ENCODE measurements at regions not wholly inside any gene's neighbourhood (a gene's known extent, or its start where the extent isn't known, plus 50 kb on each side); places are given as distances from the start of the nearest gene placed in this dataset.

DNA sequence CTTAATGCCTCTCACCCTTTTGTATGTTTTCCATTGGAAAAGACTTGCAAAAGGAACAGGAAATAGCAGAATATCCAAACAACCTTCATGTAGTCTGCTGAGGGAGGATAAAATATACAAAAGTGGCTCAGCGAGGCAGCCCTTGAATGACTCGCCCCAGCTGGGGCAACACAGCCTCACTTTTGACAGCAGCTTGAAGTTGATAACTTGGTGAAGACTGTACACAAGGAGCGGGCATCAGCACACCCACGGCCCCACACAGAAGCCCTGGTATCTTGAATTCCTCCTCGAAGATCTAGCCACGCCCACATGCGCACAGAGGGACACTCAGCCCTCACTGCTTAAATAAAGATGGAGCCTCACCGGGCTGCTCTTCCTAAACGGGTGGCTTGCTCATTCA, 161.0 kb downstream of the IRS1 start:
- Histone ChIP-seq H3K4me1 (ENCODE audit: control insufficient read depth in 1 of 2, insufficient read depth in 2 of 2, low read length in 2 of 2) (no peaks in the 10 kb centered on the region), H3K4me3 (ENCODE audit: low read length in 2 of 2) (no peak overlapping the region), H3K27ac (ENCODE audit: low read depth in 1 of 2, low read length in 2 of 2) (no peak overlapping the region), H3K27me3 (ENCODE audit: control insufficient read depth in 1 of 2, insufficient read depth in 2 of 2, low read length in 1 of 2) (no peaks in the 10 kb centered on the region), H3K36me3 (ENCODE audit: control insufficient read depth in 1 of 2, insufficient read depth in 2 of 2, low read length in 1 of 2) (no peaks in the 10 kb centered on the region), H3K9me3 (ENCODE audit: control insufficient read depth, low read length) (no peaks in the 10 kb centered on the region)
- WGBS, 2 donors = 85 to 87% methylated on average over 9 of the region's 9 CpGs
- DNase-seq (no peak), ATAC-seq (ENCODE audit: low FRiP score) (no peak)
- intact Hi-C loops (cut with DNase I) = no loop called here

DNA sequence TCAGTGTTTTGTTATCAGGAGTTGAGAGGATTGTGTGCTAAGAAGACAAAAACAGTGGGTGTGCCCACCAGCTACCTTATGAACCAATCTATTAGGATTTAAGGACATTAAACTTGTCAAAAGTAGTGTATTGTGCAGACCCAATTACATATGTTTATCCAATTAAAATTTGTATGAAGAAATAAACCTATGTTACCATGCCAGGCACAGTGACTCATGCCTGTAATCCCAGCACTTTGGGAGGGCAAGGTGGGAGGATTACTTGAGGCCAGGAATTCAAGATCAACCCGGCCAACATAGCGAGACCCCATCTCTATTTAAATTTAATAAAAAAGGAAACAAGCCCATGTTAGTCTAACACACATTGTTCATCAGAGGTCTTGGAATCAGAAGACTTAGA, 162.2 kb downstream of the IRS1 start:
- Histone ChIP-seq H3K4me1 (ENCODE audit: control insufficient read depth in 1 of 2, insufficient read depth in 2 of 2, low read length in 2 of 2) (no peaks in the 10 kb centered on the region), H3K9me3 (ENCODE audit: control insufficient read depth, low read length) (no peaks in the 10 kb centered on the region), H3K27ac (ENCODE audit: low read depth in 1 of 2, low read length in 2 of 2) (no peak overlapping the region), H3K27me3 (ENCODE audit: control insufficient read depth in 1 of 2, insufficient read depth in 2 of 2, low read length in 1 of 2) (no peaks in the 10 kb centered on the region), H3K4me3 (ENCODE audit: low read length in 2 of 2) (no peak overlapping the region), H3K36me3 (ENCODE audit: control insufficient read depth in 1 of 2, insufficient read depth in 2 of 2, low read length in 1 of 2) (no peaks in the 10 kb centered on the region)
- WGBS, 2 donors = 91 to 94% methylated on average over 2 of the region's 2 CpGs
- DNase-seq (no peak), ATAC-seq (ENCODE audit: low FRiP score) (no peak)
- intact Hi-C loops (cut with DNase I) = no loop called here

- no peak overlapping the region for H3K27ac ChIP-seq (ENCODE audit: low read depth in 1 of 2, low read length in 2 of 2)
- no peak overlapping the region for H3K4me3 ChIP-seq (ENCODE audit: low read length in 2 of 2)
- H3K27me3 ChIP-seq (ENCODE audit: control insufficient read depth in 1 of 2, insufficient read depth in 2 of 2, low read length in 1 of 2) = no peaks in the 10 kb centered on the region
- no peaks in the 10 kb centered on the region for H3K36me3 ChIP-seq (ENCODE audit: control insufficient read depth in 1 of 2, insufficient read depth in 2 of 2, low read length in 1 of 2)
- ATAC-seq (ENCODE audit: low FRiP score) (no peak), DNase-seq (no peak)
- no peaks in the 10 kb centered on the region for H3K9me3 ChIP-seq (ENCODE audit: control insufficient read depth, low read length)
- 99 to 100% methylated on average over 2 of the region's 2 CpGs for WGBS, 2 donors
- H3K4me1 ChIP-seq (ENCODE audit: control insufficient read depth in 1 of 2, insufficient read depth in 2 of 2, low read length in 2 of 2) = no peaks in the 10 kb centered on the region
- intact Hi-C loops (cut with DNase I) = no loop called here
Observed at GRCh38 chr2:226636586-226636985, 163.0 kb downstream of the IRS1 start.

- Histone ChIP-seq H3K9me3 (ENCODE audit: control insufficient read depth, low read length) (no peaks in the 10 kb centered on the region), H3K36me3 (ENCODE audit: control insufficient read depth in 1 of 2, insufficient read depth in 2 of 2, low read length in 1 of 2) (no peaks in the 10 kb centered on the region), H3K27ac (ENCODE audit: low read depth in 1 of 2, low read length in 2 of 2) (no peak overlapping the region), H3K4me3 (ENCODE audit: low read length in 2 of 2) (no peak overlapping the region), H3K4me1 (ENCODE audit: control insufficient read depth in 1 of 2, insufficient read depth in 2 of 2, low read length in 2 of 2) (no peaks in the 10 kb centered on the region), H3K27me3 (ENCODE audit: control insufficient read depth in 1 of 2, insufficient read depth in 2 of 2, low read length in 1 of 2) (no peaks in the 10 kb centered on the region)
- WGBS, 2 donors = 85 to 87% methylated on average over 4 of the region's 4 CpGs
- no peak for ATAC-seq (ENCODE audit: low FRiP score)
- DNase-seq = no peak
- intact Hi-C loops (cut with DNase I) = no loop called here
Observed at GRCh38 chr2:226634943-226635604, 164.5 kb downstream of the IRS1 start.

- no peak overlapping the region for H3K4me3 ChIP-seq (ENCODE audit: low read length in 2 of 2)
- 14 to 16% methylated on average over 6 of the region's 6 CpGs for WGBS, 2 donors
- H3K4me1 ChIP-seq (ENCODE audit: control insufficient read depth in 1 of 2, insufficient read depth in 2 of 2, low read length in 2 of 2) = no peaks in the 10 kb centered on the region
- ATAC-seq (ENCODE audit: low FRiP score) (no peak), DNase-seq (no peak)
- H3K27me3 ChIP-seq (ENCODE audit: control insufficient read depth in 1 of 2, insufficient read depth in 2 of 2, low read length in 1 of 2) = no peaks in the 10 kb centered on the region
- H3K9me3 ChIP-seq (ENCODE audit: control insufficient read depth, low read length) = no peaks in the 10 kb centered on the region
- H3K27ac ChIP-seq (ENCODE audit: low read depth in 1 of 2, low read length in 2 of 2) = no peak overlapping the region
- intact Hi-C loops (cut with DNase I) = no loop called here
- H3K36me3 ChIP-seq (ENCODE audit: control insufficient read depth in 1 of 2, insufficient read depth in 2 of 2, low read length in 1 of 2) = no peaks in the 10 kb centered on the region
Observed at GRCh38 chr2:226631671-226632070, 167.9 kb downstream of the IRS1 start.

DNA sequence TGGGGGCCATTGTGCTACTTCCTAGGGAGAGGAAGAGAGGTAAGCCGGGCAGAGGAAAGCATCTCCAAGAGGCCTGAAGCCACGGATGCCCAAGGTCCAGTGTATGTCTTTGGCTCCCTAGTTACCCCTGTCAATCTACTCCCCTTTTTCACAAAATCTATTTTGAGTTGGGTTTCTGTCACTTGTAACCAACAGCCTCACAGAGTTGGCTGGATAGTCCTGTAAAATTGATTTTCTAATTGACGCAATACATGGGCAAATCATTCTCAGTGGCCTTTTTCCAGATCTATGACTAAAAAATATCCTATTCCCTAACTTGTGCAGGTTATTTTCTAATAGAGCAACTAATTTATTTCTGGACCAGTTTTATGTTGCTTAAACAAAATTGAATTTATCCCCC, 168.4 kb downstream of the IRS1 start:
- intact Hi-C loops (cut with DNase I) = no loop called here
- no peak for DNase-seq
- Histone ChIP-seq H3K4me3 (ENCODE audit: low read length in 2 of 2) (no peak overlapping the region), H3K27ac (ENCODE audit: low read depth in 1 of 2, low read length in 2 of 2) (no peak overlapping the region), H3K4me1 (ENCODE audit: control insufficient read depth in 1 of 2, insufficient read depth in 2 of 2, low read length in 2 of 2) (no peaks in the 10 kb centered on the region), H3K36me3 (ENCODE audit: control insufficient read depth in 1 of 2, insufficient read depth in 2 of 2, low read length in 1 of 2) (no peaks in the 10 kb centered on the region), H3K9me3 (ENCODE audit: control insufficient read depth, low read length) (no peaks in the 10 kb centered on the region), H3K27me3 (ENCODE audit: control insufficient read depth in 1 of 2, insufficient read depth in 2 of 2, low read length in 1 of 2) (no peaks in the 10 kb centered on the region)
- 93 to 98% methylated on average over 3 of the region's 3 CpGs for WGBS, 2 donors
- no peak for ATAC-seq (ENCODE audit: low FRiP score)

DNA sequence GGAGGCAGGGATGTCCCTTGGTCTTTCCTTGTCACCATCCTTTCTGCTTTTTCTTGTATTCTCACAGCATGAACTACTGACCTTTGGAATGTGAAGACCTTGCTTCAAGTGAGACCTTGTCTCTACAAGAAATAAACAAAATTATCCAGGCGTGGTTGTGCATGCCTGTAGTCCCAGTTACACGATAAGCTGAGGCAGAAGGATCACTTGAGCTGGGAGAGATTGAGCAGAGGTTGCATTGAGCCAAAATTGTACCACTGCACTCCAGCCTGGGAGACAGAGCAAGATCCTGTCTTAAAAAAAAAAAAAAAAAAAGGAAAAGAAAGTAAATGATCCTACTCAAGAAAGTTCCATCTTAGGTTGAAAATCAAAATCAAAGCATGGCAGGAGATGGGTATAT, 173.7 kb downstream of the IRS1 start:
- Histone ChIP-seq H3K27ac (ENCODE audit: low read depth in 1 of 2, low read length in 2 of 2) (no peak overlapping the region), H3K36me3 (ENCODE audit: control insufficient read depth in 1 of 2, insufficient read depth in 2 of 2, low read length in 1 of 2) (no peaks in the 10 kb centered on the region), H3K4me1 (ENCODE audit: control insufficient read depth in 1 of 2, insufficient read depth in 2 of 2, low read length in 2 of 2) (no peaks in the 10 kb centered on the region), H3K9me3 (ENCODE audit: control insufficient read depth, low read length) (no peaks in the 10 kb centered on the region), H3K27me3 (ENCODE audit: control insufficient read depth in 1 of 2, insufficient read depth in 2 of 2, low read length in 1 of 2) (no peaks in the 10 kb centered on the region), H3K4me3 (ENCODE audit: low read length in 2 of 2) (no peak overlapping the region)
- WGBS, 2 donors = 80 to 87% methylated on average over 2 of the region's 2 CpGs
- no peak for DNase-seq
- ATAC-seq (ENCODE audit: low FRiP score) = no peak
- intact Hi-C loops (cut with DNase I) = no loop called here

- Histone ChIP-seq H3K4me1 (ENCODE audit: control insufficient read depth in 1 of 2, insufficient read depth in 2 of 2, low read length in 2 of 2) (no peaks in the 10 kb centered on the region), H3K27ac (ENCODE audit: low read depth in 1 of 2, low read length in 2 of 2) (no peak overlapping the region), H3K27me3 (ENCODE audit: control insufficient read depth in 1 of 2, insufficient read depth in 2 of 2, low read length in 1 of 2) (no peaks in the 10 kb centered on the region), H3K36me3 (ENCODE audit: control insufficient read depth in 1 of 2, insufficient read depth in 2 of 2, low read length in 1 of 2) (no peaks in the 10 kb centered on the region), H3K4me3 (ENCODE audit: low read length in 2 of 2) (no peak overlapping the region), H3K9me3 (ENCODE audit: control insufficient read depth, low read length) (no peaks in the 10 kb centered on the region)
- WGBS, 2 donors = 71 to 74% methylated on average over 13 of the region's 13 CpGs
- ATAC-seq (ENCODE audit: low FRiP score) (no peak), DNase-seq (no peak)
- intact Hi-C loops (cut with DNase I) = no loop called here
Observed at GRCh38 chr2:226623587-226624368, 175.8 kb downstream of the IRS1 start.

- H3K9me3 ChIP-seq (ENCODE audit: control insufficient read depth, low read length) = no peaks in the 10 kb centered on the region
- H3K36me3 ChIP-seq (ENCODE audit: control insufficient read depth in 1 of 2, insufficient read depth in 2 of 2, low read length in 1 of 2) = no peaks in the 10 kb centered on the region
- WGBS, 2 donors = 91 to 93% methylated on average over 2 of the region's 2 CpGs
- H3K4me3 ChIP-seq (ENCODE audit: low read length in 2 of 2) = no peak overlapping the region
- intact Hi-C loops (cut with DNase I) = no loop called here
- H3K27ac ChIP-seq (ENCODE audit: low read depth in 1 of 2, low read length in 2 of 2) = no peak overlapping the region
- H3K4me1 ChIP-seq (ENCODE audit: control insufficient read depth in 1 of 2, insufficient read depth in 2 of 2, low read length in 2 of 2) = no peaks in the 10 kb centered on the region
- DNase-seq (no peak), ATAC-seq (ENCODE audit: low FRiP score) (no peak)
- H3K27me3 ChIP-seq (ENCODE audit: control insufficient read depth in 1 of 2, insufficient read depth in 2 of 2, low read length in 1 of 2) = no peaks in the 10 kb centered on the region
Observed at GRCh38 chr2:226622484-226622883, 177.1 kb downstream of the IRS1 start.
